Hepatocyte (in vitro differentiated cells): ENCODE measurements at regions not wholly inside any gene's neighbourhood (a gene's known extent, or its start where the extent isn't known, plus 50 kb on each side); places are given as distances from the start of the nearest gene placed in this dataset.

Experiments
- DNase-seq: peaks from one replicate; pipeline ENCODE4 v3.0.0-alpha.2; 2016; ENCODE audit warnings: low spot score
- H2AFZ ChIP-seq: fragments of 200-600 bp; sonication (generic); 2 replicates; pipeline ENCODE4 v1.6.0; 2016; ENCODE audit warnings: antibody characterized with exemption, mild to moderate bottlenecking
- H3K27ac ChIP-seq: fragments of 200-600 bp; sonication (generic); 2 replicates; pipeline ENCODE4 v1.5.1; 2016; ENCODE audit warnings: mild to moderate bottlenecking
- H3K27me3 ChIP-seq: fragments of 200-600 bp; sonication (generic); 2 replicates; pipeline ENCODE4 v1.6.1; 2016
- H3K36me3 ChIP-seq: fragments of 200-600 bp; sonication (generic); replicated peaks from 2 replicates; pipeline ENCODE4 v1.5.1; 2016; ENCODE audit warnings: low read depth; ENCODE audit not compliant: insufficient read depth
- H3K4me1 ChIP-seq: fragments of 200-600 bp; sonication (generic); 2 replicates; pipeline ENCODE4 v1.5.1; 2016; ENCODE audit warnings: mild to moderate bottlenecking, moderate library complexity; ENCODE audit not compliant: insufficient read depth
- H3K4me2 ChIP-seq: fragments of 200-600 bp; sonication (generic); 2 replicates; pipeline ENCODE4 v1.6.0; 2016
- H3K4me3 ChIP-seq: fragments of 200-600 bp; sonication (generic); 2 replicates; pipeline ENCODE4 v1.5.1; 2016; ENCODE audit warnings: mild to moderate bottlenecking
- H3K79me2 ChIP-seq: fragments of 200-600 bp; sonication (generic); 2 replicates; pipeline ENCODE4 v1.6.0; 2017; ENCODE audit warnings: mild to moderate bottlenecking
- H3K9me2 ChIP-seq: fragments of 200-600 bp; sonication (generic); replicated peaks from 2 replicates; pipeline ENCODE4 v1.6.0; 2017; ENCODE audit warnings: mild to moderate bottlenecking; ENCODE audit not compliant: insufficient read depth
- H3K9me3 ChIP-seq: fragments of 200-600 bp; sonication (generic); 2 replicates; pipeline ENCODE4 v1.5.1; 2016; ENCODE audit warnings: low read depth, mild to moderate bottlenecking
- H4K20me1 ChIP-seq: fragments of 200-600 bp; sonication (generic); 2 replicates; pipeline ENCODE4 v1.6.0; 2016; ENCODE audit warnings: mild to moderate bottlenecking; ENCODE audit not compliant: insufficient read depth, poor library complexity, severe bottlenecking
- EZH2 ChIP-seq: fragments of 200-600 bp; sonication (generic); IDR thresholded peaks from 2 replicates; pipeline ENCODE4 v1.6.1; 2016; ENCODE audit warnings: antibody characterized with exemption, mild to moderate bottlenecking, borderline replicate concordance
- EZH2phosphoT487 ChIP-seq: fragments of 200-600 bp; sonication (generic); IDR thresholded peaks from one replicate; pipeline ENCODE4 v1.6.1; 2018; ENCODE audit warnings: antibody characterized with exemption, mild to moderate bottlenecking, low read depth, moderate library complexity; ENCODE audit not compliant: unreplicated experiment, severe bottlenecking
- WGBS: methylation state at CpG from one replicate; pipeline ENCODE4 v1.1.6; 2016; ENCODE audit warnings: low lambda C conversion rate; ENCODE audit errors: missing lambda C conversion rate; 5-methylcytosine and 5-hydroxymethylcytosine counted together
- TF ChIP-seq, protein P1 (sequence below): fragments of 200-600 bp; sonication (generic); IDR thresholded peaks from 2 replicates; pipeline ENCODE4 v1.5.1; 2016; ENCODE audit warnings: antibody characterized with exemption, mild to moderate bottlenecking; ENCODE audit not compliant: poor library complexity

DNA sequence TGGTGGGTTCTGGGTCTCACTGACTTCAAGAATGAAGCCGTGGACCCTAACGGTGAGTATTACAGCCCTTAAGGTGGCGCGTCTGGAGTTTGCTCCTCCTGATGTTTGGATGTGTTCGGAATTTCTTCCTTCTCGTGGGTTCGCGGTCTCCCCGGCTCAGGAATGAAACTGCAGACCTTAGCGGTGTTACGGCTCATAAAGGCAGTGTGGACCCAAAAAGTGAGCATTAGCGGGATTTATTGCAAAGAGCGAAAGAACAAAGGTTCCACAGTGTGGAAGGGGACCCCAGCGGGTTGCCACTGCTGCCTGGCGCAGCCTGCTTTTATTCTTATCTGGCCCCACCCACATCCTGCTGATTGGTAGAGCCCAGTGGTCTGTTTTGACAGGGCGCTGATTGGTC is 420.5 kb upstream of the BCHE start:
- no peak overlapping the region for H3K4me2 ChIP-seq
- H3K9me2 ChIP-seq = no peaks in the 10 kb centered on the region
- no peaks in the 10 kb centered on the region for H3K79me2 ChIP-seq
- DNase-seq = no peak
- H3K27me3 ChIP-seq = no peaks in the 10 kb centered on the region
- no peaks in the 10 kb centered on the region for H4K20me1 ChIP-seq
- H3K36me3 ChIP-seq = no peaks in the 10 kb centered on the region
- no peaks in the 10 kb centered on the region for H3K9me3 ChIP-seq
- H3K4me1 ChIP-seq = no peaks in the 10 kb centered on the region
- no peak overlapping the region for H3K27ac ChIP-seq
- WGBS = 95% methylated on average over 16 of the region's 16 CpGs
- no peak overlapping the region for H3K4me3 ChIP-seq
- TF ChIP-seq EZH2phosphoT487 = no peak
- TF ChIP-seq, protein P1, sequence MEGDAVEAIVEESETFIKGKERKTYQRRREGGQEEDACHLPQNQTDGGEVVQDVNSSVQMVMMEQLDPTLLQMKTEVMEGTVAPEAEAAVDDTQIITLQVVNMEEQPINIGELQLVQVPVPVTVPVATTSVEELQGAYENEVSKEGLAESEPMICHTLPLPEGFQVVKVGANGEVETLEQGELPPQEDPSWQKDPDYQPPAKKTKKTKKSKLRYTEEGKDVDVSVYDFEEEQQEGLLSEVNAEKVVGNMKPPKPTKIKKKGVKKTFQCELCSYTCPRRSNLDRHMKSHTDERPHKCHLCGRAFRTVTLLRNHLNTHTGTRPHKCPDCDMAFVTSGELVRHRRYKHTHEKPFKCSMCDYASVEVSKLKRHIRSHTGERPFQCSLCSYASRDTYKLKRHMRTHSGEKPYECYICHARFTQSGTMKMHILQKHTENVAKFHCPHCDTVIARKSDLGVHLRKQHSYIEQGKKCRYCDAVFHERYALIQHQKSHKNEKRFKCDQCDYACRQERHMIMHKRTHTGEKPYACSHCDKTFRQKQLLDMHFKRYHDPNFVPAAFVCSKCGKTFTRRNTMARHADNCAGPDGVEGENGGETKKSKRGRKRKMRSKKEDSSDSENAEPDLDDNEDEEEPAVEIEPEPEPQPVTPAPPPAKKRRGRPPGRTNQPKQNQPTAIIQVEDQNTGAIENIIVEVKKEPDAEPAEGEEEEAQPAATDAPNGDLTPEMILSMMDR = no peak
- TF ChIP-seq EZH2 = no peak
- H2AFZ ChIP-seq = no peak overlapping the region

DNA sequence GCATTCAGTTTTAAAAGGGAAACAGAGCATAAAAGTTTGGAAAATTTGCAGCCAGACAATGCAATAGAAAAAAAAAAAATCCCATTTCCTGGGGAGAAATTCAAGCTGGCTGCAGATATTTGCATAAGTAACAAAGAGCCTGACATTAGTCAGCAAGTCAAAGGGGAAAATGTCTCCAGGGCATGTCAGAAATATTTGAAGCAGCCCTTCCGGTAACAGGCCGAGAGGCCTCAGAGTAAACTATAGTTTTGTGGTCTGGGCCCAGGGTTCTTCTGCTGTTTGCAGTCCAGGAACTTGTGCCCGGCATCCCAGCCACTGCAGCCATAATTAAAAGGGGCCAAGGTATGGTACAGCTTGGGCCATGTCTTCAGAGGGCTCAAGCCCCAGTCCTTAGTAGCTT is 411.6 kb upstream of the BCHE start:
- no peak overlapping the region for H2AFZ ChIP-seq
- TF ChIP-seq EZH2phosphoT487 (no peak), EZH2 (no peak)
- TF ChIP-seq, protein P1 = no peak
- no peaks in the 10 kb centered on the region for H3K79me2 ChIP-seq

DNA sequence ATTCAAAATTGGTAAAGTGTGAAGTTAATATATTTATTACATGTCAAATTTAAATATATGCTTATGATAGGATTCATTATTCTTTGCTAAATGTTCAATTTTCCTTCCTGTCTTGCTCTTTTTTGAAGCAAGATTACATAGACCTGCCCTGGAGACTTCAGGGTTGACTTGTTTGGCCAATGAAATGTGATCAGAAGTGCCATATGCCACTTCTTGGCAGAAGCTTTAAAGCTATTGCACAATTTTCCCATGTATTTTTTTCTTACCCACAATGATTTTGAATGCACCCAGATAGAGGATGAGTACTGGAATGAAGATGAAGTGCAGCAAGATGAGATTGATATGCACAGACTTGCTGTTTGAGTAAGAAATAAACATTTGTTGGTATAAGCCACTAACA is 406.3 kb upstream of the BCHE start:
- DNase-seq = no peak
- Histone ChIP-seq H3K27ac (no peak overlapping the region), H3K79me2 (no peaks in the 10 kb centered on the region), H3K4me3 (no peak overlapping the region), H3K9me3 (no peaks in the 10 kb centered on the region), H3K9me2 (no peaks in the 10 kb centered on the region), H4K20me1 (no peaks in the 10 kb centered on the region), H3K4me2 (no peak overlapping the region), H3K27me3 (no peaks in the 10 kb centered on the region), H3K36me3 (no peaks in the 10 kb centered on the region), H2AFZ (no peak overlapping the region), H3K4me1 (no peaks in the 10 kb centered on the region)
- TF ChIP-seq, protein P1 = no peak
- no peak for TF ChIP-seq EZH2
- no peak for TF ChIP-seq EZH2phosphoT487

More for the DNA sequence above, 411.6 kb upstream of the BCHE start:
- H3K4me3 ChIP-seq = no peak overlapping the region
- H3K9me2 ChIP-seq = no peaks in the 10 kb centered on the region
- H3K36me3 ChIP-seq = no peaks in the 10 kb centered on the region
- H3K4me2 ChIP-seq = no peak overlapping the region
- no peaks in the 10 kb centered on the region for H4K20me1 ChIP-seq
- 73% methylated on average over 3 of the region's 3 CpGs for WGBS
- H3K27ac ChIP-seq = no peak overlapping the region
- no peak for DNase-seq
- H3K9me3 ChIP-seq = no peaks in the 10 kb centered on the region
- H3K4me1 ChIP-seq = no peaks in the 10 kb centered on the region
- no peaks in the 10 kb centered on the region for H3K27me3 ChIP-seq

DNA sequence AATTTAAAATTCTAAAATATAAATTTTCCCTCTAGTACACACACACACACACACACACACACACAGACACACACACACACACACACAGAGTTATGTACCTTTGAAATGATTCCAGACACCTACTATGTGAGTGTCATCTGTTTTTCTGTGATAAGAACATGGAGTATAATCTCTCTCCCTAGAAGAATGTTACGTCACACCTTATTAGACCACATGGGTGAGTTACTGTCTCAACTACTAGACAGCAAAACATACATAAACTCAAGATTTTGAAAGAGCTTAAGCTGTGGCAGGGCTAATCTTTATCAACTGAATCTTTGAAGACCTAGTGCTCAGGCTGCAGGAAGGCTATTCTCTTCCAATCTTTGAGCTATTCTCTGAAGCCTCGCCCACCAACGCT is 385.9 kb upstream of the BCHE start:
- Histone ChIP-seq H2AFZ (no peak overlapping the region), H3K9me3 (no peaks in the 10 kb centered on the region), H3K27ac (no peak overlapping the region), H3K79me2 (no peaks in the 10 kb centered on the region), H3K4me2 (no peak overlapping the region), H3K9me2 (no peaks in the 10 kb centered on the region), H3K36me3 (no peaks in the 10 kb centered on the region), H3K27me3 (no peaks in the 10 kb centered on the region), H3K4me1 (no peaks in the 10 kb centered on the region), H4K20me1 (no peaks in the 10 kb centered on the region), H3K4me3 (no peak overlapping the region)
- TF ChIP-seq EZH2phosphoT487 (no peak), EZH2 (no peak)
- TF ChIP-seq, protein P1 = no peak
- DNase-seq = no peak
- 64% methylated on average over 3 of the region's 3 CpGs for WGBS
